LNCaP clone FGC (cell line): ENCODE measurements at regions not wholly inside any gene's neighbourhood (a gene's known extent, or its start where the extent isn't known, plus 50 kb on each side); places are given as distances from the start of the nearest gene placed in this dataset.

Experiments used
- DNase-seq: peaks from one replicate; pipeline ENCODE4 v3.0.0-alpha.2; 2011; ENCODE audit warnings: low read depth
- H3K4me3 ChIP-seq: 2 replicates; pipeline ENCODE4 v1.5.1; 2011; ENCODE audit warnings: mild to moderate bottlenecking, low read depth, low read length, control low read depth
- CTCF ChIP-seq: IDR thresholded peaks from 2 replicates; pipeline ENCODE4 v1.5.1; 2012; ENCODE audit warnings: mild to moderate bottlenecking; ENCODE audit not compliant: control insufficient read depth, insufficient read depth; ENCODE audit errors: extremely low read depth

DNA sequence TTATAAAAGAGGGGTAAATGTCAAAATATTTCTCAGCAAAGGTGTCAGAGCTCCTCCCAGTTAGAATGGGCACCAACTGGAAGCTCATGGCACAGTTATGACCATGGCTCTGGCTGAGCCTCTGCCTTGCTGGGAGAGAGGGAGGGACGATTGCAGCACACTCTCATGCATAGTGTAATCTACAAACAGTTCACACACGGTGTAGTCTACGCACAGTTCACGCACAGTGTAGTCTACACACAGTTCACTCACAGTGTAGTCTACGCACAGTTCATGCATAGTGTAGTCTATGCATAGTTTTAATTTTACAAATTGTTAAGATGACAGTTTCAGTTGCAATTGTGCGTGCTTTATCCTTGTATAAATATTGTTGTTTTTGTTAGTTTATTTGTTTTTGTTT is 1474.6 kb upstream of the TMEM132C start:
- H3K4me3 ChIP-seq, result no peak overlapping the region
- no peak for DNase-seq
- TF ChIP-seq CTCF, result no peak

DNA sequence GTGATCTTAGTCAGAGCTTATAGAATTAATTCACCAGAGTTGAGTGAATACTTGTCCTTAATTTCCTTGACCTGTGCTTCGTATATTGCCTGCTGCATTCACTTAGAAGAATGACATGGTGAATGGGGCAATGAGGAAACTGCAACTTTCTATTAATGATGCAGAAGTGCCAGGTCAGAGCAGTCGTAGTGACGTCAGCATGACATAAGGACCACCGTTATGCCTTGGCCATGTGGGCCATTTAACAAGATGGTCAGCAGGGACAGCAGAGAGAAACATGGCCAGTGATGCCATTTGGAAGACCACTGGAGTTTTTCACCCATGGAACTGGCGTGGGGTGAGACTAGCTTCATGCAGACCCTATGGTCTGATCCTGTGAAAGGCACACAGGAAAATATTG is 1469.4 kb upstream of the TMEM132C start:
- H3K4me3 ChIP-seq, result no peak overlapping the region
- TF ChIP-seq CTCF, result no peak
- DNase-seq, result no peak

DNA sequence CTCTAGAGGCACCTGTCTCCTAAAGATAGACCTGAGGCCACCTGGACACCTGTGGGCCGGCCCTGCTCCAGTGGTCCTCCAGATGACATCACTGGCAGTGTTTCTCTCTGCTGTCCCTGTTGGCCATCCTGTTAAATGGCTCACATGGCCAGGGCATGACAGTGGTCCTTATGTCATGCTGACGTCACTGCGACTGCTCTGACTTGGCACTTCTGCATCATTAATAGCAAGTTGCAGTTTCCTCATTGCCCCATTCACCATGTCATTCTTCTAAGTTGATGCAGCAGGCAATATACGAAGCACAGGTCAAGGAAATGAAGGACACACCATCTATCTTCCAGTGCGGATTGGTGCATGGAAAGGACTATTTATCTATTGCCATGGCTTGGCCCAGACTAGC is 1468.5 kb upstream of the TMEM132C start:
- H3K4me3 ChIP-seq, result no peak overlapping the region
- no peak for TF ChIP-seq CTCF
- DNase-seq, result no peak

DNA sequence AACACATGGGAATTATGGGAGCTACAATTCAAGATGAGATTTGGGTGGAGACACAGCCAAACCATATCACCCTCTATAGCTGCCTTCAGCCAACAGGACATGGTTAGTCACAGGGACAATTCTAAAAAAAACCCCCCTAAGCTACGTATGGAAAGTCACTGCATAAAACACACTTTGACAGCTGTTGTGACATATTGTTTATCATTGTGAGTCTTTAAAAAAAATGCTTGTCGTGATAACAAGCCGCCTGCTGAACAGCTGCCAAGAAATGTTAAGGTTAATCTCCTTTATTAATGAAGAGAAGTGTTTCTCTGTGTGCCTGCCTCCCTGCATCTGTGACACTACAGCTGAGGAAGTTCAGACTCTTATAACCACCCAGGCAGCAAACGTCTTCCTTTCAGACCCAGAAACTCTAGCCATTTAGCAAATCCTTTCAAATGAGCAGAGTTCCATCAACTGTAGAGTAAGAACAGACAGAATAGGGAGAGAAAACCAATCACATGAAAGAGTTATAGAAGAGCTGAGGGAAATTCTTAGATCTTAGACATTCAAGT is 1459.6 kb upstream of the TMEM132C start:
- DNase-seq, result no peak
- no peak for TF ChIP-seq CTCF
- H3K4me3 ChIP-seq, result no peak overlapping the region

- H3K4me3 ChIP-seq, result no peak overlapping the region
- no peak for TF ChIP-seq CTCF
- no peak for DNase-seq
These were observed 1455.6 kb upstream of the TMEM132C start for GRCh38 chr12:126811391-126811790.

DNA sequence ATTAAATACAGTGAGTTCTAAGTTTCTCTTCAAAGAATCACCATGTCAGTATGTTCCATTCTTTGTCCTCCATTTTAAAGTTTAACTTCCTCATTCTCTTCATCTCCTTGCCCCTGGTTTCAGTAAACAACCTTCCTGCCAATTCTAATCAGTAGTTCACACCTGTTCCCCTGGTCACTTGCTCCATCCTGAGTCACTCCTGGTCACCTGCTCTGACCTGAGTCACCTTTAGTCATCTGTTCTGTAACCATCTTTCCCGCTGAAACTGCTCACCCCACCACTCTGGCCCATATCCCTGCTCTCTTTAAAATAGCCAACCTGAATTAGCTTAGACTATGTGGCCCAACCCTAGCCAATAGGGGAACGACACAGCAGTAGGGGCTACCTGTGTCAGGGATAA is 1447.4 kb upstream of the TMEM132C start:
- no peak for DNase-seq
- H3K4me3 ChIP-seq, result no peak overlapping the region
- no peak for TF ChIP-seq CTCF
